Superior temporal gyrus (tissue), 1 donor: ENCODE measurements at regions not wholly inside any gene's neighbourhood (a gene's known extent, or its start where the extent isn't known, plus 50 kb on each side); places are given as distances from the start of the nearest gene placed in this dataset.

Experiments used
- DNase-seq: peaks from one replicate; pipeline ENCODE4 v3.0.0-alpha.2; 2016; ENCODE audit errors: extremely low spot score

DNA sequence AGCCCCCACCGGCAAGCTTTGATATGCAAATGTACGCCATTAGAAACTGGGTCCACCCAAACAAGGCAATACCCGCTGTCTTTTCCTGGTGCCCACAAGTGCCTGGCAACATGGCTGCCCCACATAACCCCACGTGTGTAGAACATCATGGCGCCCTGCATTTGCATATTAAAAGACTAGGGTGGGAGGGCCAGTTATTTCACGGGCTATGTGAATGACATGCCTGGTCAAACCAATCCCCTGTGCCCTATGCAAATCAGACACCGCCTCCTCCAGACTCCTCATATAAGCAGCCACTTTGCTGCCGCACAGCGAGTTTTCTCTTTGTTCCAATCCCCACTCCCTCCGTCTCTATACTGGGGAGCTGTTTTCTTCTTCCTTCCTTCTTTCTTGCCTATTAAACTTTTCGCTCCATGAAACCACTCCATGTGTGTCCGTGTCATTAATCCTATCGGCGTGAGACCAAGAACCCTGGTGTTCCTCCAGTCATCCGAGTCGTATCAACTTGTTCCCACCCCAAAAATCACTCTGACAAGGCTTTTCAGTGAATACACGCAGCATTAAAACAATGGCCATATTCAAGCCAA, 112.6 kb upstream of the SORBS2 start:
- DNase-seq = no peak

GRCh38 chr4:185925910-185926360, 113.9 kb upstream of the SORBS2 start:
- no peak for DNase-seq

- no peak for DNase-seq
These were observed 119.4 kb upstream of the SORBS2 start for GRCh38 chr4:185931375-185931774.

DNA sequence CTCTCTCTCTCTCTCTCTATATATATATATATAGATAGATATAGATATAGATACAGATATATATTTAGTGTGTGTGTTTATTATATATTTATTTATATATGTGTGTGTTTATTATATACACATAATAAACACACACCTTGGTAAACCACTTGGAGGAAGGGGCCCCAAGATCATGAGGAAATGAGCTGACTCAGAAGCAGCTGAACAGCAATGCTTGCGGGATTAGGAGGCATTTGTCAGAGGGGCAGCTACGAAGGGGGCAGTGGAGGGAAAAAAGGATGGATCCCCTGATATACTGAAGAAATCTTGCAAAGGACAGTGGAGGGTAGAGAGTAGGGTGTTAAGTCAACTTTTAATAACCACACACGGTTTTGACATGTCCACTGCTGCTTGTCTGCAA, 120.0 kb upstream of the SORBS2 start:
- DNase-seq = no peak

GRCh38 chr4:185932491-185932890, 120.5 kb upstream of the SORBS2 start:
- DNase-seq = no peak

DNA sequence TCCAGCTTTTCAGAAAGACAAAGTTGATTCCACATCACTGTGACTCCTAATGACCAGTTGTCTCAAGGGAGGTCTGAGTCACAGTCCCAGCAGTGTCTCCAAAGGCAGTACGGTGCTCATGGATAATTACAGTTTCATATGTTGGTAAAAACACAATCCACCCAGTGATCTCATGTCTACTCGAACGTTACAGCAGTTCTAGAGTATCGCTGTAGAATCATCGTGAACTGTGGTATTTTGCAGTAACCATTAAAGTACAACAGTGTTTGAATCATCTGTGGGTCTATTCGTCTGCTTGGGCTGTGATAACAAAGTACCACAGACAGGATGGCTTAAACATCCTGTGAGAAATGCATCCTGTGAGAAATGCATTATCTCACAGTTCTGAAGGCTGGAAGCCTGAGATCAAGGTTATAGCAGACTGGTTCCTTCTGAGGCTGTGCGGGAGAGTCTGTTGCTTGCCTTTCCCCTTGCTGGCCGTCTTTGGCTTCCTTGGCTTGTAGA, 121.1 kb upstream of the SORBS2 start:
- DNase-seq = no peak

DNA sequence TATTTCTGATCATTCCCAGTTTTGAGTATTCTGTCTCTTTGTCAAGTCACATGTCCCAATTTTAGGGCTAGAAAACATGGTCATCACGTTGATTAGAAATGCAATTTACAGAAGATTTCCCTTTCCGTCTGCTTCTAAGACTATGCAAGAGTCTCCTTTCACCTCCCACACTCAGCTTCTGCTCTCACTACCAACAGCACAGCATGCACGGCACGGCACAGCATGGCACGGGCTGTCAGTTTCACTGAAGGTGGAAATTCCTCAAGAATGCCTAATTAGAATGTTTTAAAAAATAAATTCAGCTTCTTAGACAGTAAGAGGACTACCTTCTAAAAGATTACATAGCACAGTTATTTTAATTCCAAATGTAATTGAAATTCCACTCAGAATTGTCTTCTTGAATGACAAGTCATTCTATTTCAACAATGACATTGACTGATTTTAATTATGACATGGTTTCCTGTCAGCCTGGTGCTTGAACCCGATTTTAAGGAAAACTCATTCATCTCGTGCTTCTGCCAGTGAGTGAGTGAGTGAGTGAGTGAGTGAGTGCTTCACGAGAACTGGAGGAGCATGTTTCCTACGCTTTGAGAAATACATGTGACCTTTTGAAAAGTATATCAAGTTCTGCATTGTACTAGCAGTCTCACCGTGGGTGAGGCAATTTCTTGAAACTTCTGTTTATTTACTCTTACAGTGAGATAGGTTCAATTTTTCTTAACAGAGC, 124.8 kb upstream of the SORBS2 start:
- DNase-seq = no peak

- no peak for DNase-seq
These were observed 126.7 kb upstream of the SORBS2 start for GRCh38 chr4:185938654-185939053.

DNA sequence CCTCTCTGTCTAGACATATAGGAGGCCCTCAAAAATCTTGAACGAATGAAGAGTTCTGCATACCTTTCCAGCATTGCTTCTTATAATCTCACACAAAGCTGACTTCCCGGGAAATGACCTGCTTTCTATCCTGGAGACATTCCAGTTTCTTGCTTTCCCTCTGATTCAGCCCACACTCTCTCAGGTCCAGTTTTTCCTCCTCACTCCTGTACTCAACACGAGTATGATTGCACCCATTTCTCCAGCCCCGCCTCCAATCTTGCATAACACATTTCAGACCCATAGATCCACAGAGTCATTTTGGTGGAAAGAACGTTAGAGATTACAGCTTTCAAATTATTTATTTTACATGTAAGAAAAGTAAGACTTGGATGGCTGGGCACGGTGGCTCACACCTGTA, 127.5 kb upstream of the TLR3 start:
- DNase-seq = no peak

GRCh38 chr4:185945252-185945651, 123.7 kb upstream of the TLR3 start:
- DNase-seq = no peak

DNA sequence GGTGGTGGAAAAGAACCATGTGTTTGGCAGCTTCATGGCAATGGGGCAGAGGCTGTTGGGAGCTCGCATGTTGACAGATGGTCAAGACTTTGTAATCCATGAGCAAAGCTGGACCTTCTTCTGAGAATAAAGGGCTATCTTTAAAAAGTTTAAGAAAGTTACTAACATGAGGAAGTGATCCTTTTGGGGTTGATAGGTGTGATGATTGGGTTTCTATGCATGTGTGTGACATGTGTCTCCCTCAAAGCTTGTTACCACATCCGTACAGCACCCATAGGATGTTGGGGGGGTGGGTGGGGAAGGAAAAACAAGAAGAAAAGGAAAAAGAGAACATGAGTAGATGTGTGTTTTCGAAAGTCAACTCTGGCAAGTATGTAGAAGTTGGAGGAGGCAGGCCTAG, 123.0 kb upstream of the TLR3 start:
- DNase-seq = no peak

GRCh38 chr4:185950891-185951290, 118.1 kb upstream of the TLR3 start:
- no peak for DNase-seq

GRCh38 chr4:185955151-185955770, 113.7 kb upstream of the TLR3 start:
- DNase-seq = no peak

DNA sequence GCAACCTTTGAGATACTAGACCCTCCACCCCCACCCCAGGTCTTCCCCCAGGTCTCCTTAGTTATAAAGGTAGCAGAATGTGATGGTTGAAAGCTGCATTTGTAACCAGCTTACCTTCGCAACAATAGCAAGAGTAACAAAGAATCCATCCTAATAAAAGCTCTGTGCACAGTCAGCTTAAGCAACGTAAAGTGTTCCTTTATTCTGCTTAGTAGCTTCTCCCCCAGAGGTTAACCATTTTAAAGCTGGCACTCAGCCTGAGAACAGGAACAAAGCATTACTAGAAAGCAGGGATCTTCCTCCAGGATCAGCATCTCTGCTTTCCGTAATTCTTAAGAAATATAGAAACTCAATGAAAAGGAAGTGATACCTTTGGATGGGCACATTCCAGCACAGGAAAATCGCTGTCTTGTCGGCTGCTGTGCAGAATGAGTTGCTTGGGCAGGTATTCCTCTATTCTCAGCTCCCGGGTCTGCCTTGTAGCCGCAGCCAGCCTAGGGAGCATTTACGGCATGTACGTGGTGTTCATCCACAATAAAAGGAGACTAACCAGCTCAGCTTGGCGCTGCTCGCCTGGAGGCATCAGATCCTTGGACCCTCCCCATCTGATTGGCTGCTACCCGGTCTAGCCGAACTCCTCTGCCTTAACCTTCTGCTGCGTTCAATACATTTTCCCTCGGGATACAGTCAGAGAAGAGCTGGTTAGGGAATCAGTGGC, 113.0 kb upstream of the TLR3 start:
- peak; percentile 29 for DNase-seq

- no peak for DNase-seq
These were observed 112.4 kb upstream of the TLR3 start for GRCh38 chr4:185956544-185956940.

DNA sequence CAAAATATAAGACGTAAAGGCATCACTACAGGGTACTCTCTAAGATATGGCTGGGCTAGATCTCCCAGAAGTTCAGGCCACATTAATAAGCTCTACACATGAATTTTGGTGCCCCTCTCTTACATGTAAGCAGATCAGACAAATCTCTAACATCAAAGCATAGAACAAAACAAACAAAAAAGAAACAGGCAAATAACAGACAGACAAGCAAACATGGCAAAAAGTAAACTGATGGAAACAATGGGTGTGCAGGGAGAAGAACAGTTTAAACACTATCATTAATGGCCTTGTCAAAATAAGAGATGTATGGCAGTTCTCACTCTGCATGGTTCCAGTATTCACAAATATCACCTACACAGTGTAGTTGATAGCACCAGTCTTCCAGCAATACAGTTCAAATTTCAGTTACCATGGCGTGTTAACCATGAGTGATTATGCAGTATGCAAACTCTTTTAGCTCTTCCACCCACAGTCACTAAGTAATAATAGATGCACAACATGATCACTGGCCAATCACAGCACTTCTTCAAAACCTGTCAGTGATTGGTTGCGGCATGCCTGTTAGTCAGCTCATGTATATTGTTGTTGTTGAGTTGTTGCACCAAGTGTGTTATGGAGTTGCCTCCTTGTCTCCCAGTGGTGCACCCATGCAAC, 110.7 kb upstream of the TLR3 start:
- DNase-seq = no peak

GRCh38 chr4:185965426-185966384, 103.3 kb upstream of the TLR3 start:
- DNase-seq = no peak

- DNase-seq = no peak
These were observed 102.4 kb upstream of the TLR3 start for GRCh38 chr4:185966549-185966948.

DNA sequence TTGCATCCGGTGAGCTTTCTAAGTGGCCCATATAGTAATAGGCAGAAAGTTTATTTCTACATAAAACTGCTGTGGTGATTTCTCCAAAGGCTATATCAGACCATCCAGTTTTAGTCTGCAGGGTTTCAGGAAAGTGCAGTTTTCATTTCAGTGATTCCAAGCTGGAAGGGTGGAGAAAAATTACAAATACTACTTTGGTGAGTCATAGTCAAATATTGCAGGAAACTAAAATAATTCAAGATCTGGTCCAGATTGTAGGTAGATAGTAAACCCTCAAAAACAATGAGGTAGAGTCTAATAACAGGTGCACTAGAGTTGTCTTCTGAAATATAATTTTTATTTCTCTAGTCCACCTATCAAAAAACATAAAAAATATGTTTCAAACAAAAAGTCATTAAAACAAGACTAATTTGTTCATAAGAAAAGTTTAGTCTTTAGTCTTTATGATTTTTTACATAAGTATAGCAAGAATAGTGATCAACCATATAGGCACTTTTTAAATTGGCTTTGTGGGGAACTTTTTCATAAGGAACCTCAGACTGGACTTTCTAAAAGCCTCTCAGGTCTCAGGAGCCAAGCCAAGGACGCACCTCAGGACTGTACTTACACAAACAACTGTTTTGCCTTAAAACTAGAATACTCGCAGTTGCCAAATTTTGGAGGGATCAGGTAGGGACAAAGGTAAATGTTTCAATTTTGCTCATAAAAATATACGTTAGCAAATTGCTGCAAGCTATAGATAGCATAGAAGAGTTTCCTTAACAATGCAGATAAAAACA, 101.8 kb upstream of the TLR3 start:
- DNase-seq = no peak

DNA sequence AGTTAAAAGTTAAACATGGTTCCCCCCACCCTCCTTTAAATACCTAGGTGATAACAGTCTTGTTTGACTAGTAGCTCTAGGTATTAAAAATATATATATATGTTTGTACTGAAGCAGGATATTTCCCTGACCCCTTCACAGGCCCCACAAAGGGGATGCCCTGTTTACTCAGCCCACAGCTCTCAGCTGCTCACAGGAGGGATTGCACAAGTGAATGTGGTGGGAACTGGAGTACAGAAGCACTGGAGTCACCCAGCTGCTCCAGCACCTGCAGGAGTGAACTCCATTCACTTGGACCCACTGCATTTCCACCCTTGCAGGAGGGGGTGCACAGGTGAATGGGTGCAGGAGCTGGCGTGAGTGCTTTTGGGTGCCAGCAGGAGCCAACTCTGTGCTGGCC, 99.3 kb upstream of the TLR3 start:
- DNase-seq = no peak
